ENCODE measurements at regions not wholly inside any gene's neighbourhood (a gene's known extent, or its start where the extent isn't known, plus 50 kb on each side); places are given as distances from the start of the nearest gene placed in this dataset.
"Not testable (repeated sequence)": the region's sequence is repeated elsewhere in the genome, so short reads cannot be mapped to it uniquely, and the experiment has no call there.

GRCh38 chr5:138685193-138685745 is 68.0 kb upstream of the CTNNA1 start:
- no peak for DNase-seq (ENCODE audit: extremely low spot score)
- TF ChIP-seq HDGF (IDR thresholded peaks at IDR 0.05; ENCODE audit: borderline replicate concordance) (no peak), ELF4 (IDR thresholded peaks at IDR 0.05) (no peak), LEF1 (IDR thresholded peaks at IDR 0.05; ENCODE audit: borderline replicate concordance) (no peak)
- CTCF ChIA-PET = no interaction called here
- POLR2A ChIA-PET = interaction anchor here (0.7 kb wide), 1 partner anchor 113 kb away, joined by 3 read pairs; no protein-coding TSS in a partner anchor

GRCh38 chr5:138682462-138682861 is 70.8 kb upstream of the CTNNA1 start:
- DNase-seq (ENCODE audit: extremely low spot score); CTCF ChIA-PET; POLR2A ChIA-PET: not testable (repeated sequence)

- CTCF ChIA-PET; DNase-seq (ENCODE audit: extremely low spot score); POLR2A ChIA-PET: not testable (repeated sequence)
Observed at GRCh38 chr5:138678826-138679225, 74.4 kb upstream of the CTNNA1 start.

- TF ChIP-seq NFRKB (IDR thresholded peaks at IDR 0.05) (no peak), ARNT (IDR thresholded peaks at IDR 0.05) (no peak), ZNF384 (IDR thresholded peaks at IDR 0.05) (no peak)
- ChIA-PET POLR2A (no interaction called here), CTCF (interaction anchor here (0.7 kb wide), 1 partner anchor 341 kb away, joined by 5 read pairs; no protein-coding TSS in a partner anchor)
- no peak for DNase-seq (ENCODE audit: extremely low spot score)
Observed at GRCh38 chr5:138677782-138678181, 75.4 kb upstream of the CTNNA1 start.

GRCh38 chr5:138676556-138677193 is 76.5 kb upstream of the CTNNA1 start:
- ChIA-PET POLR2A (interaction anchor here (1.1 kb wide), 1 partner anchor 665 kb away, joined by 3 read pairs; no protein-coding TSS in a partner anchor), CTCF (interaction anchor here (1.2 kb wide), 1 partner anchor 113 kb away, joined by 3 read pairs; no protein-coding TSS in a partner anchor)
- no peak for DNase-seq (ENCODE audit: extremely low spot score)
- TF ChIP-seq SP1 (IDR thresholded peaks at IDR 0.05) (no peak), SUZ12 (IDR thresholded peaks at IDR 0.05) (no peak), PKNOX1 (IDR thresholded peaks at IDR 0.05) (no peak)

- TF ChIP-seq ARNT (IDR thresholded peaks at IDR 0.05) (no peak), SUZ12 (IDR thresholded peaks at IDR 0.05) (no peak), NFRKB (IDR thresholded peaks at IDR 0.05) (no peak), PKNOX1 (IDR thresholded peaks at IDR 0.05) (no peak), LEF1 (IDR thresholded peaks at IDR 0.05; ENCODE audit: borderline replicate concordance) (no peak), FOXM1 (IDR thresholded peaks at IDR 0.05; ENCODE audit: borderline replicate concordance) (no peak), FOXA1 (IDR thresholded peaks at IDR 0.05) (no peak), BHLHE40 (IDR thresholded peaks at IDR 0.05; ENCODE audit: borderline replicate concordance) (no peak), SP1 (IDR thresholded peaks at IDR 0.05) (no peak), ZNF384 (IDR thresholded peaks at IDR 0.05) (no peak), HDGF (IDR thresholded peaks at IDR 0.05; ENCODE audit: borderline replicate concordance) (no peak), L3MBTL2 (conservative IDR thresholded peaks at IDR 0.05) (no peak), TARDBP (IDR thresholded peaks at IDR 0.05) (no peak), ELF4 (IDR thresholded peaks at IDR 0.05) (no peak), FOXK2 (IDR thresholded peaks at IDR 0.05) (no peak), CTBP1 (IDR thresholded peaks at IDR 0.05; ENCODE audit: borderline replicate concordance) (no peak)
- ChIA-PET POLR2A (interaction anchor here (1.1 kb wide), 1 partner anchor 666 kb away, joined by 3 read pairs; no protein-coding TSS in a partner anchor), CTCF (interaction anchor here (0.7 to 1.2 kb wide), 2 partner anchors 91 to 114 kb away, joined by 3 read pairs; no protein-coding TSS in a partner anchor)
- DNase-seq (ENCODE audit: extremely low spot score) = no peak
Observed at GRCh38 chr5:138676002-138676401, 77.2 kb upstream of the CTNNA1 start.

GRCh38 chr5:138668451-138669380 is 84.5 kb upstream of the CTNNA1 start:
- TF ChIP-seq SP1 (IDR thresholded peaks at IDR 0.05) (no peak), ELF4 (IDR thresholded peaks at IDR 0.05) (no peak), LEF1 (IDR thresholded peaks at IDR 0.05; ENCODE audit: borderline replicate concordance) (no peak), CTBP1 (IDR thresholded peaks at IDR 0.05; ENCODE audit: borderline replicate concordance) (no peak), HDGF (IDR thresholded peaks at IDR 0.05; ENCODE audit: borderline replicate concordance) (no peak), FOXA1 (IDR thresholded peaks at IDR 0.05) (no peak), ARNT (IDR thresholded peaks at IDR 0.05) (no peak), FOXK2 (IDR thresholded peaks at IDR 0.05) (no peak), ZNF384 (IDR thresholded peaks at IDR 0.05) (no peak), BHLHE40 (IDR thresholded peaks at IDR 0.05; ENCODE audit: borderline replicate concordance) (no peak), PKNOX1 (IDR thresholded peaks at IDR 0.05) (no peak), FOXM1 (IDR thresholded peaks at IDR 0.05; ENCODE audit: borderline replicate concordance) (no peak), L3MBTL2 (conservative IDR thresholded peaks at IDR 0.05) (no peak), SUZ12 (IDR thresholded peaks at IDR 0.05) (no peak), NFRKB (IDR thresholded peaks at IDR 0.05) (no peak), TARDBP (IDR thresholded peaks at IDR 0.05) (no peak)
- ChIA-PET POLR2A (no interaction called here), CTCF (no interaction called here)
- DNase-seq (ENCODE audit: extremely low spot score) = no peak

- DNase-seq (ENCODE audit: extremely low spot score); POLR2A ChIA-PET; CTCF ChIA-PET: not testable (repeated sequence)
Observed at GRCh38 chr5:138667782-138668331, 85.4 kb upstream of the CTNNA1 start.

All from HEK293T (cell line).